H1 (cell line): ENCODE measurements at regions not wholly inside any gene's neighbourhood (a gene's known extent, or its start where the extent isn't known, plus 50 kb on each side); places are given as distances from the start of the nearest gene placed in this dataset.
A peak's percentile ranks its signal among the peaks of the same experiment; 100 is the strongest.

Experiments
- CTCF ChIA-PET: fragments of 300-600 bp; sonication (Branson Sonifier 250); formaldehyde crosslinking; loops from one replicate; lab custom pipeline; 2021; ENCODE audit not compliant: partially characterized antibody; lab: Charles Lee
- POLR2A ChIA-PET: fragments of 300-600 bp; sonication (Branson Sonifier 250); formaldehyde crosslinking; loops from one replicate; lab custom pipeline; 2021; ENCODE audit warnings: inconsistent platforms; ENCODE audit not compliant: partially characterized antibody; lab: Charles Lee
- DNase-seq, 2 experiments: peaks; one replicate each; pipeline versions ENCODE4 v3.0.0 to v3.0.0-alpha.2; 2010 to 2022; ENCODE audit warnings: low spot score in 2 of 2, low read depth in 1 of 2, mixed read lengths in 1 of 2
- FAIRE-seq: peaks from 2 replicates; lab custom pipeline; 2011; peaks lifted over from hg19 to GRCh38; lab: Jason Lieb, UNC
- H2AFZ ChIP-seq: 2 replicates; pipeline ENCODE4 v1.8.1; 2012; ENCODE audit warnings: low read length, inconsistent platforms
- H2AK5ac ChIP-seq: 2 replicates; pipeline ENCODE4 v1.6.1; 2013; ENCODE audit warnings: low read depth, low read length
- H2BK120ac ChIP-seq: replicated peaks from 2 replicates; pipeline ENCODE3; 2013; ENCODE audit warnings: low read depth, low read length, inconsistent platforms
- H2BK12ac ChIP-seq: 2 replicates; pipeline ENCODE4 v1.6.1; 2013; ENCODE audit warnings: low read depth, low read length
- H2BK15ac ChIP-seq: 2 replicates; pipeline ENCODE4 v1.6.1; 2013; ENCODE audit warnings: low read length
- H2BK20ac ChIP-seq: 2 replicates; pipeline ENCODE4 v1.6.1; 2013; ENCODE audit warnings: low read length
- H2BK5ac ChIP-seq: 2 replicates; pipeline ENCODE4 v1.6.1; 2013; ENCODE audit warnings: low read depth, low read length
- H3K14ac ChIP-seq: 2 replicates; pipeline ENCODE4 v1.6.1; 2013; ENCODE audit warnings: inconsistent platforms; ENCODE audit not compliant: insufficient read length
- H3K18ac ChIP-seq: 2 replicates; pipeline ENCODE4 v1.6.1; 2013; ENCODE audit warnings: low read length; ENCODE audit errors: extremely low read depth
- H3K23ac ChIP-seq: 2 replicates; pipeline ENCODE4 v1.6.1; 2013; ENCODE audit warnings: inconsistent platforms; ENCODE audit not compliant: insufficient read length
- H3K23me2 ChIP-seq: 2 replicates; pipeline ENCODE4 v1.6.1; 2013; ENCODE audit warnings: low read depth, low read length
- H3K27ac ChIP-seq: 2 replicates; pipeline ENCODE4 v1.6.1; 2011; ENCODE audit warnings: low read depth, low read length, inconsistent platforms
- H3K27me3 ChIP-seq, 4 experiments: replicated peaks in 1 of 4; 1 replicate in 1 of 4; 2 replicates in 3 of 4; pipeline versions ENCODE4 v1.6.1 to v1.8.1; 2011 to 2013; ENCODE audit warnings: low read length in 3 of 4, mild to moderate bottlenecking in 3 of 4, inconsistent platforms in 2 of 4, mixed read lengths in 2 of 4, moderate library complexity in 1 of 4; ENCODE audit not compliant: control insufficient read depth in 3 of 4, insufficient read depth in 3 of 4; ENCODE audit errors: extremely low read depth in 1 of 4
- H3K36me3 ChIP-seq, 4 experiments: 2 replicates each; pipeline versions ENCODE4 v1.6.1 to v1.8.1; 2011 to 2013; ENCODE audit warnings: mild to moderate bottlenecking in 4 of 4, low read length in 3 of 4, moderate library complexity in 2 of 4, control low read depth in 1 of 4, inconsistent platforms in 1 of 4; ENCODE audit not compliant: insufficient read depth in 4 of 4, control insufficient read depth in 2 of 4
- H3K4ac ChIP-seq: replicated peaks from 2 replicates; pipeline ENCODE3; 2013; ENCODE audit warnings: low read length, low read depth, mixed read lengths, inconsistent platforms; ENCODE audit not compliant: insufficient read length
- H3K4me1 ChIP-seq, 4 experiments: replicated peaks in 1 of 4; 1 replicate in 1 of 4; 2 replicates in 3 of 4; pipeline versions ENCODE4 v1.6.1 to v1.8.1; 2011 to 2013; ENCODE audit warnings: low read length in 3 of 4, inconsistent platforms in 2 of 4, mixed read lengths in 1 of 4; ENCODE audit not compliant: insufficient read depth in 4 of 4, control insufficient read depth in 3 of 4
- H3K4me2 ChIP-seq, 2 experiments: 2 replicates each; pipeline versions ENCODE4 v1.6.1 to v1.8.1; 2011 to 2013; ENCODE audit warnings: low read depth in 2 of 2, low read length in 2 of 2, control low read depth in 1 of 2, inconsistent platforms in 1 of 2, mild to moderate bottlenecking in 1 of 2; ENCODE audit not compliant: insufficient read depth in 1 of 2
- H3K4me3 ChIP-seq, 4 experiments: fragments of 200-600, 300-600 bp in 1 of 4; sonication (generic), shearing (Covaris generic), sonication (Bioruptor Twin) in 1 of 4; 2 replicates each; pipeline versions ENCODE4 v1.5.1 to v1.8.1; 2011 to 2016; ENCODE audit warnings: low read length in 4 of 4, low read depth in 3 of 4, control low read depth in 2 of 4, inconsistent platforms in 2 of 4, mild to moderate bottlenecking in 2 of 4, mixed read lengths in 1 of 4, moderate library complexity in 1 of 4; ENCODE audit not compliant: insufficient read depth in 2 of 4; ENCODE audit errors: extremely low read depth in 1 of 4
- H3K56ac ChIP-seq: replicated peaks from 2 replicates; pipeline ENCODE3; 2013; ENCODE audit warnings: low read depth, mild to moderate bottlenecking, mixed read lengths, low read length, inconsistent platforms; ENCODE audit not compliant: insufficient read length
- H3K79me1 ChIP-seq: 2 replicates; pipeline ENCODE4 v1.6.1; 2013; ENCODE audit warnings: low read depth, low read length, control low read depth
- H3K79me2 ChIP-seq, 2 experiments: 2 replicates each; pipeline versions ENCODE4 v1.6.1 to v1.8.1; 2012 to 2013; ENCODE audit warnings: low read length in 2 of 2, mild to moderate bottlenecking in 2 of 2, inconsistent platforms in 1 of 2; ENCODE audit not compliant: insufficient read depth in 2 of 2, control insufficient read depth in 1 of 2
- H3K9ac ChIP-seq, 4 experiments: replicated peaks in 1 of 4; 1 replicate in 1 of 4; 2 replicates in 3 of 4; pipeline versions ENCODE4 v1.6.1 to v1.8.1; 2011 to 2013; ENCODE audit warnings: low read depth in 3 of 4, low read length in 3 of 4, control low read depth in 2 of 4, mild to moderate bottlenecking in 2 of 4, moderate library complexity in 2 of 4, inconsistent platforms in 1 of 4; ENCODE audit errors: extremely low read depth in 1 of 4
- H3K9me3 ChIP-seq, 2 experiments: 2 replicates each; pipeline versions ENCODE4 v1.6.1 to v1.8.1; 2012 to 2013; ENCODE audit warnings: mild to moderate bottlenecking in 2 of 2, moderate library complexity in 2 of 2, control low read depth in 1 of 2, inconsistent platforms in 1 of 2, low read depth in 1 of 2, low read length in 1 of 2, mixed read lengths in 1 of 2; ENCODE audit not compliant: insufficient read depth in 2 of 2
- H4K20me1 ChIP-seq, 2 experiments: replicated peaks in 1 of 2; 2 replicates each; pipeline versions ENCODE3 to v1.8.1; 2011 to 2013; ENCODE audit warnings: inconsistent platforms in 2 of 2, low read length in 2 of 2, mild to moderate bottlenecking in 1 of 2; ENCODE audit not compliant: insufficient read depth in 2 of 2, control insufficient read depth in 1 of 2
- H4K5ac ChIP-seq: 2 replicates; pipeline ENCODE4 v1.6.1; 2013; ENCODE audit warnings: low read length, low read depth, mixed read lengths, inconsistent platforms; ENCODE audit not compliant: insufficient read length
- H4K8ac ChIP-seq: 2 replicates; pipeline ENCODE4 v1.8.0; 2013; ENCODE audit warnings: mild to moderate bottlenecking, moderate library complexity, low read length, inconsistent platforms; ENCODE audit not compliant: insufficient read depth; ENCODE audit errors: extremely low read depth
- H4K91ac ChIP-seq: replicated peaks from 2 replicates; pipeline ENCODE3; 2013; ENCODE audit warnings: low read length, mixed read lengths, inconsistent platforms; ENCODE audit not compliant: insufficient read length
- CTBP2 ChIP-seq: IDR thresholded peaks from 2 replicates; pipeline ENCODE4 v1.7.0; 2011; ENCODE audit warnings: borderline replicate concordance, mild to moderate bottlenecking, moderate library complexity, mixed read lengths, low read length; ENCODE audit not compliant: insufficient read depth, insufficient read length
- KDM5A ChIP-seq: fragments of 200-600 bp; IDR thresholded peaks from 2 replicates; pipeline ENCODE4 v1.7.1; 2012; ENCODE audit warnings: mild to moderate bottlenecking, low read length, inconsistent platforms, mixed read lengths
- RBBP5 ChIP-seq: IDR thresholded peaks from 2 replicates; pipeline ENCODE4 v1.7.1; 2012; ENCODE audit warnings: low read depth, mild to moderate bottlenecking, inconsistent platforms, low read length, moderate library complexity, borderline replicate concordance
- SIRT6 ChIP-seq: IDR thresholded peaks from one replicate; pipeline ENCODE4 v1.7.1; 2012; ENCODE audit warnings: low read length, inconsistent platforms
- TAF7 ChIP-seq: optimal IDR thresholded peaks from 2 replicates; pipeline ENCODE3; 2011; ENCODE audit warnings: low read depth, mild to moderate bottlenecking, inconsistent platforms, low read length, moderate library complexity, borderline replicate concordance
- TBP ChIP-seq: IDR thresholded peaks from 2 replicates; pipeline ENCODE4 v1.6.1; 2011; ENCODE audit warnings: low read depth, low read length, improper control_type of control experiment
- WGBS, 2 experiments: shearing (Covaris generic) in 1 of 2; methylation state at CpG; one replicate each; pipeline versions ENCODE4 v1.1.6 to v1.1.7; 2013 to 2015; ENCODE audit warnings: low lambda C conversion rate in 2 of 2, mixed read lengths in 2 of 2, inconsistent platforms in 1 of 2, low coverage in 1 of 2, missing lambda C conversion rate in 1 of 2; ENCODE audit not compliant: insufficient replicate concordance in 2 of 2, insufficient coverage in 1 of 2, insufficient read length in 1 of 2; ENCODE audit errors: extremely low coverage in 1 of 2, missing lambda C conversion rate in 1 of 2; 5-methylcytosine and 5-hydroxymethylcytosine counted together
- TF ChIP-seq, protein P1 (sequence below): IDR thresholded peaks from 2 replicates; pipeline ENCODE4 v1.6.1; 2012; ENCODE audit warnings: low read length, inconsistent platforms

DNA sequence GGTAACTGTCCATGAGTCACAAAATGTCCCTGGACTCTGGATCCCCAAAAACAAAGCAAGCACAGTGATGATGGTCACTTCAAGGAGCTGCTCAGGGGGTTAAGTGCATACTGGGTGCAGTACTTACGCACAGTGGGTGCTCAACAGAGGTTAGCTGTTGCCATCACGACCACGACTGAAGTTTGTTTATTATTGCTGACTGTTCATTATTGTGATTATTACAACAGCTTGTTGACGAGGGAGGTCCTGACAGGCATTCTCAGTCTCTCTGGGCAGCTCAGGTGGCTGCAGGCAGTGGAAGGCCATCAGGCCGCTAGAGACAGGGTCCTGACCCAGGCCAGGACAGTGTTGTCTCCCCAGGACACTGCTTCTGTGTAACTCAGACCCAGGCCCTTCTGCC, 418.8 kb downstream of the SHANK2 start:
- 0 out of 2 replicates have a peak overlapping the region, but pooled peaks have one; percentile 60 for H2BK12ac ChIP-seq
- ChIA-PET CTCF (interaction anchor here (0.6 to 3.8 kb wide), 14 partner anchors 10 to 550 kb away, joined by 3 to 26 read pairs (median 4); no protein-coding TSS in a partner anchor), POLR2A (no interaction called here)
- no peak for TF ChIP-seq TBP
- no peak for TF ChIP-seq CTBP2
- no peak for TF ChIP-seq SIRT6
- no peak for TF ChIP-seq KDM5A
- TF ChIP-seq RBBP5: no peak
- TF ChIP-seq TAF7: no peak
- TF ChIP-seq, protein P1, sequence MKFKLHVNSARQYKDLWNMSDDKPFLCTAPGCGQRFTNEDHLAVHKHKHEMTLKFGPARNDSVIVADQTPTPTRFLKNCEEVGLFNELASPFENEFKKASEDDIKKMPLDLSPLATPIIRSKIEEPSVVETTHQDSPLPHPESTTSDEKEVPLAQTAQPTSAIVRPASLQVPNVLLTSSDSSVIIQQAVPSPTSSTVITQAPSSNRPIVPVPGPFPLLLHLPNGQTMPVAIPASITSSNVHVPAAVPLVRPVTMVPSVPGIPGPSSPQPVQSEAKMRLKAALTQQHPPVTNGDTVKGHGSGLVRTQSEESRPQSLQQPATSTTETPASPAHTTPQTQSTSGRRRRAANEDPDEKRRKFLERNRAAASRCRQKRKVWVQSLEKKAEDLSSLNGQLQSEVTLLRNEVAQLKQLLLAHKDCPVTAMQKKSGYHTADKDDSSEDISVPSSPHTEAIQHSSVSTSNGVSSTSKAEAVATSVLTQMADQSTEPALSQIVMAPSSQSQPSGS: no peak
- H4K5ac ChIP-seq: no peak overlapping the region
- H3K4me1 ChIP-seq: peaks cover 6 to 22% (median 12%) of the 10 kb centered on the region in 4 experiments
- no peak overlapping the region for H3K4me3 ChIP-seq
- no peaks in the 10 kb centered on the region for H3K27me3 ChIP-seq
- no peak overlapping the region for H3K56ac ChIP-seq
- H2BK5ac ChIP-seq: no peak overlapping the region
- 78% methylated on average over 5 of the region's 5 CpGs; no CpG with 5 or more reads in 1 of the 2 experiments for WGBS, 2 experiments
- H2AFZ ChIP-seq: no peak overlapping the region
- H2BK20ac ChIP-seq: 0 out of 2 replicates have a peak overlapping the region, but pooled peaks have one; percentile 11
- no peak overlapping the region for H2BK120ac ChIP-seq
- H3K9me3 ChIP-seq: no peaks in the 10 kb centered on the region
- no peak overlapping the region for H4K91ac ChIP-seq
- H3K23me2 ChIP-seq: no peaks in the 10 kb centered on the region
- H3K36me3 ChIP-seq: no peaks in the 10 kb centered on the region
- H3K79me1 ChIP-seq: no peaks in the 10 kb centered on the region; the same call in 1 of the 2 replicates
- H4K20me1 ChIP-seq: peaks cover 3 to 12% of the 10 kb centered on the region in 2 experiments
- DNase-seq: no peak
- no peak overlapping the region for H3K27ac ChIP-seq
- no peak overlapping the region for H3K14ac ChIP-seq
- H3K9ac ChIP-seq: no peak overlapping the region; a peak in 1 of 7 replicates
- H2BK15ac ChIP-seq: peak overlapping the region; percentile 81; the same call in 1 of the 2 replicates
- no peaks in the 10 kb centered on the region for H3K79me2 ChIP-seq
- H3K4me2 ChIP-seq: peak overlapping the region in 1 of 2 experiments; percentile 19; a peak in 2 of 4 replicates
- no peak overlapping the region for H3K23ac ChIP-seq
- H2AK5ac ChIP-seq: no peak overlapping the region
- no peak overlapping the region for H4K8ac ChIP-seq
- no peak overlapping the region for H3K4ac ChIP-seq
- no peak for FAIRE-seq
- H3K18ac ChIP-seq: peak overlapping the region; percentile 48; the same call in 1 of the 2 replicates
